ENCODE measurements at regions not wholly inside any gene's neighbourhood (a gene's known extent, or its start where the extent isn't known, plus 50 kb on each side); places are given as distances from the start of the nearest gene placed in this dataset.

GRCh38 chr11:33543823-33544222 lies 156.8 kb downstream of the C11orf91 start:
- no peak for TF ChIP-seq CTCF (IDR thresholded peaks at IDR 0.05)
- TF ChIP-seq POLR2A (IDR thresholded peaks at IDR 0.05): no peak
